Spleen (tissue), 11 donors: ENCODE measurements at regions not wholly inside any gene's neighbourhood (a gene's known extent, or its start where the extent isn't known, plus 50 kb on each side); places are given as distances from the start of the nearest gene placed in this dataset.

Source experiments
- DNase-seq: peaks from one replicate; pipeline ENCODE4 v3.0.0-alpha.2; 2020
- H3K27ac ChIP-seq, 8 donors: fragments of 200-600 bp; sonication (generic) in 7 of 8; 1 replicate in 4 of 8; 2 replicates in 4 of 8; pipeline versions ENCODE4 v1.5.0 to v1.8.0; 2016 to 2021; ENCODE audit warnings: inconsistent platforms in 4 of 8, mild to moderate bottlenecking in 4 of 8, moderate library complexity in 1 of 8
- H3K27me3 ChIP-seq, 7 donors: fragments of 200-600 bp; sonication (generic) in 6 of 7; replicated peaks in 1 of 7; 1 replicate in 4 of 7; 2 replicates in 3 of 7; pipeline versions ENCODE4 v1.5.0 to v1.8.0; 2016 to 2021; ENCODE audit warnings: inconsistent platforms in 3 of 7, mild to moderate bottlenecking in 1 of 7
- H3K36me3 ChIP-seq, 6 donors: fragments of 200-600 bp; sonication (generic) in 5 of 6; 1 replicate in 4 of 6; 2 replicates in 2 of 6; pipeline versions ENCODE4 v1.5.0 to v1.8.0; 2016 to 2021; ENCODE audit warnings: inconsistent platforms in 2 of 6
- H3K4me1 ChIP-seq, 6 donors: fragments of 200-600 bp; sonication (generic) in 5 of 6; 1 replicate in 3 of 6; 2 replicates in 3 of 6; pipeline versions ENCODE4 v1.5.0 to v1.8.0; 2016 to 2021; ENCODE audit warnings: inconsistent platforms in 3 of 6
- H3K4me3 ChIP-seq, 8 donors: fragments of 200-600 bp; sonication (generic) in 7 of 8; 1 replicate in 4 of 8; 2 replicates in 4 of 8; pipeline versions ENCODE4 v1.5.0 to v1.8.0; 2016 to 2021; ENCODE audit warnings: inconsistent platforms in 4 of 8, mild to moderate bottlenecking in 4 of 8, moderate library complexity in 2 of 8
- H3K9me3 ChIP-seq, 8 donors: fragments of 200-600 bp; sonication (generic) in 7 of 8; 1 replicate in 4 of 8; 2 replicates in 4 of 8; pipeline versions ENCODE4 v1.5.0 to v1.8.0; 2016 to 2021; ENCODE audit warnings: inconsistent platforms in 4 of 8
- CTCF ChIP-seq, 11 experiments: fragments of 200-600 bp in 7 of 11; fragments of 450-650 bp in 4 of 11; sonication (generic) in 4 of 11; IDR thresholded peaks in 8 of 11; conservative IDR thresholded peaks in 3 of 11; 1 replicate in 7 of 11; 2 replicates in 4 of 11; pipeline versions ENCODE4 v1.4.0 to v1.8.0; 2016 to 2021; ENCODE audit warnings: antibody characterized with exemption in 11 of 11, inconsistent platforms in 4 of 11, mild to moderate bottlenecking in 1 of 11
- POLR2A ChIP-seq, 3 donors: fragments of 450-650 bp; IDR thresholded peaks; one replicate each; pipeline ENCODE4 v1.5.1; 2017; ENCODE audit warnings: antibody characterized with exemption in 3 of 3, mild to moderate bottlenecking in 1 of 3
- POLR2AphosphoS5 ChIP-seq, 3 donors: sonication (generic); formaldehyde crosslinking; IDR thresholded peaks; one replicate each; pipeline ENCODE4 v1.5.1; 2017; ENCODE audit warnings: antibody characterized with exemption in 3 of 3
- WGBS, 5 donors: extraction: QIAGEN DNeasy Blood & Tissue Kit in 3 of 5; methylation state at CpG; one replicate each; pipeline versions ENCODE4 v1.1.5 to v1.1.7; 2013 to 2018; 5-methylcytosine and 5-hydroxymethylcytosine counted together
- intact Hi-C: fragments of 100-400 bp; cut with DNase I; formaldehyde crosslinking; loops from one replicate; pipeline ENCODE4 v1.15.0; 2023; ENCODE audit warnings: low total_unique reads
- donor health status: healthy with polysubstance abuse.
- donor health status: DM: no; HTN: no; CAD: no; lungs with moderate emphysema.
- donor health status: DM: no; HTN: no; CAD: no.
- donor health status: Bipolar disorder and iron deficiency.
- donor health status: healthy.
- donor health status: DM: no; HTN: no; CAD: no.
- donor health status: DM: yes; HTN: yes; CAD: no.

- Histone ChIP-seq H3K9me3 (no peaks in the 10 kb centered on the region), H3K4me1 (peaks cover 6 to 25% (median 20%) of the 10 kb centered on the region in 6 donors), H3K27ac (no peak overlapping the region), H3K27me3 (peaks cover 0 to 8% (median 0%) of the 10 kb centered on the region in 7 donors), H3K36me3 (no peaks in the 10 kb centered on the region), H3K4me3 (no peak overlapping the region)
- TF ChIP-seq POLR2A (IDR thresholded peaks at IDR 0.05) (no peak), POLR2AphosphoS5 (IDR thresholded peaks at IDR 0.05) (no peak), CTCF (IDR thresholded peaks at IDR 0.05 in 8 of 11, conservative IDR thresholded peaks at IDR 0.05 in 3 of 11) (no peak)
- DNase-seq = no peak
- intact Hi-C loops = no loop called here
- 48 to 60% (median 52%) methylated on average over 3 of the region's 3 CpGs for WGBS, 5 donors
Observed at GRCh38 chr11:19574916-19575315, 137.7 kb upstream of the NAV2 start.

- H3K27ac ChIP-seq = no peak overlapping the region
- intact Hi-C loops = no loop called here
- H3K27me3 ChIP-seq = peaks cover 0 to 14% (median 0%) of the 10 kb centered on the region in 7 donors
- no peak overlapping the region for H3K4me3 ChIP-seq
- peaks cover 6 to 22% (median 17%) of the 10 kb centered on the region in 6 donors for H3K4me1 ChIP-seq
- H3K36me3 ChIP-seq = no peaks in the 10 kb centered on the region
- DNase-seq = no peak
- no peaks in the 10 kb centered on the region for H3K9me3 ChIP-seq
- TF ChIP-seq CTCF (IDR thresholded peaks at IDR 0.05 in 8 of 11, conservative IDR thresholded peaks at IDR 0.05 in 3 of 11) (no peak), POLR2AphosphoS5 (IDR thresholded peaks at IDR 0.05) (no peak), POLR2A (IDR thresholded peaks at IDR 0.05) (no peak)
- 83 to 100% (median 95%) methylated on average over 1 of the region's 1 CpG for WGBS, 5 donors
Observed at GRCh38 chr11:19573666-19574065, 139.0 kb upstream of the NAV2 start.

GRCh38 chr11:19571906-19572305 is 140.7 kb upstream of the NAV2 start:
- Histone ChIP-seq H3K27ac (no peak overlapping the region), H3K9me3 (no peaks in the 10 kb centered on the region), H3K27me3 (peaks cover 0 to 14% (median 0%) of the 10 kb centered on the region in 7 donors), H3K4me3 (no peak overlapping the region), H3K4me1 (peaks cover 0 to 4% (median under 1%) of the 10 kb centered on the region in 6 donors), H3K36me3 (no peaks in the 10 kb centered on the region)
- no peak for TF ChIP-seq POLR2AphosphoS5 (IDR thresholded peaks at IDR 0.05)
- no peak for TF ChIP-seq CTCF (IDR thresholded peaks at IDR 0.05 in 8 of 11, conservative IDR thresholded peaks at IDR 0.05 in 3 of 11)
- no peak for TF ChIP-seq POLR2A (IDR thresholded peaks at IDR 0.05)
- no peak for DNase-seq
- WGBS, 5 donors = 71 to 99% (median 85%) methylated on average over 4 of the region's 4 CpGs
- intact Hi-C loops = no loop called here

- intact Hi-C loops = no loop called here
- H3K4me3 ChIP-seq = no peak overlapping the region
- peaks cover 0 to 14% (median 0%) of the 10 kb centered on the region in 7 donors for H3K27me3 ChIP-seq
- no peaks in the 10 kb centered on the region for H3K36me3 ChIP-seq
- WGBS, 5 donors = 88 to 100% (median 98%) methylated on average over 1 of the region's 1 CpG
- no peak for TF ChIP-seq POLR2AphosphoS5 (IDR thresholded peaks at IDR 0.05)
- TF ChIP-seq CTCF (IDR thresholded peaks at IDR 0.05 in 8 of 11, conservative IDR thresholded peaks at IDR 0.05 in 3 of 11) = no peak
- no peak for TF ChIP-seq POLR2A (IDR thresholded peaks at IDR 0.05)
- DNase-seq = no peak
- H3K4me1 ChIP-seq = no peaks in the 10 kb centered on the region
- H3K9me3 ChIP-seq = no peaks in the 10 kb centered on the region
- H3K27ac ChIP-seq = no peak overlapping the region
Observed at GRCh38 chr11:19570889-19571288, 141.7 kb upstream of the NAV2 start.
